ENCODE measurements at regions not wholly inside any gene's neighbourhood (a gene's known extent, or its start where the extent isn't known, plus 50 kb on each side); places are given as distances from the start of the nearest gene placed in this dataset.

DNA sequence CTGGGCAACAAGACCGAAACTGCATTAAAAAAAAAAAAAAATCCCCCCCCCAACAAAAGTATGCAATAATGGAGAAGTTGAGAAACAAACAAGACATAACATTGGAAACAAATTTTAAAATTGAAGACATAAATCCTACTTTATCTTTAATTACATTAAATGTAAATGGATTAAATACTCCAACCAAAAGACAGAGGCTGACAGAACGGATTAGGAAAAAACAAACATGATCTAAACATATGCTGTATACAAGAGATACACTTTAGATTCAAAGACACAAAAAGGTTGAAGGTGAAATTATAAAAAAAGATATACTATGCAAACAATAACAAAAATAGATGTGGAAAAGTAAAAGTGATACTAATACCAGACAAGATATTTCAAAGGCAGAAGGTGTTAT lies 350.8 kb upstream of the RGPD4 start:
- in situ Hi-C loops (cut with MboI; ENCODE audit: low sequenced_read_pairs in 4 of 4) = no loop called here

GRCh38 chr2:107502539-107502938 lies 324.2 kb upstream of the RGPD4 start:
- no peaks in the 10 kb centered on the region for H3K27me3 ChIP-seq
- intact Hi-C loops (cut with DNase I; ENCODE audit: low total_unique reads) = no loop called here
- no peaks in the 10 kb centered on the region for H3K9me3 ChIP-seq

More for the DNA sequence above, 350.8 kb upstream of the RGPD4 start:
- TF ChIP-seq POLR2A (IDR thresholded peaks at IDR 0.05) (no peak), CTCF (IDR thresholded peaks at IDR 0.05 in 4 of 5, conservative IDR thresholded peaks at IDR 0.05 in 1 of 5) (no peak)
- no peak for DNase-seq
- Histone ChIP-seq H3K4me1 (no peaks in the 10 kb centered on the region), H3K4me3 (no peak overlapping the region), H3K27ac (no peak overlapping the region), H3K36me3 (no peaks in the 10 kb centered on the region), H3K27me3 (no peaks in the 10 kb centered on the region), H3K9me3 (peaks cover 0 to 2% (median 0%) of the 10 kb centered on the region in 3 donors)
- no peak for ATAC-seq
- intact Hi-C loops (cut with DNase I; ENCODE audit: low total_unique reads) = no loop called here

GRCh38 chr2:107511970-107512789 lies 314.5 kb upstream of the RGPD4 start:
- no peaks in the 10 kb centered on the region for H3K27me3 ChIP-seq
- in situ Hi-C loops (cut with MboI; ENCODE audit: low sequenced_read_pairs in 4 of 4) (no loop called here), intact Hi-C loops (cut with DNase I; ENCODE audit: low total_unique reads) (no loop called here)
- no peaks in the 10 kb centered on the region for H3K4me1 ChIP-seq
- H3K4me3 ChIP-seq = no peak overlapping the region
- no peaks in the 10 kb centered on the region for H3K9me3 ChIP-seq
- TF ChIP-seq CTCF (IDR thresholded peaks at IDR 0.05 in 4 of 5, conservative IDR thresholded peaks at IDR 0.05 in 1 of 5) (no peak), POLR2A (IDR thresholded peaks at IDR 0.05) (no peak)
- DNase-seq (no peak), ATAC-seq (no peak)
- H3K27ac ChIP-seq = no peak overlapping the region
- H3K36me3 ChIP-seq = no peaks in the 10 kb centered on the region

More at GRCh38 chr2:107502539-107502938, 324.2 kb upstream of the RGPD4 start:
- no peak for ATAC-seq
- Histone ChIP-seq H3K4me1 (no peaks in the 10 kb centered on the region), H3K36me3 (no peaks in the 10 kb centered on the region), H3K4me3 (no peak overlapping the region), H3K27ac (no peak overlapping the region)
- in situ Hi-C loops (cut with MboI; ENCODE audit: low sequenced_read_pairs in 4 of 4) = no loop called here
- no peak for DNase-seq
- TF ChIP-seq POLR2A (IDR thresholded peaks at IDR 0.05) (no peak), CTCF (IDR thresholded peaks at IDR 0.05 in 4 of 5, conservative IDR thresholded peaks at IDR 0.05 in 1 of 5) (no peak)

DNA sequence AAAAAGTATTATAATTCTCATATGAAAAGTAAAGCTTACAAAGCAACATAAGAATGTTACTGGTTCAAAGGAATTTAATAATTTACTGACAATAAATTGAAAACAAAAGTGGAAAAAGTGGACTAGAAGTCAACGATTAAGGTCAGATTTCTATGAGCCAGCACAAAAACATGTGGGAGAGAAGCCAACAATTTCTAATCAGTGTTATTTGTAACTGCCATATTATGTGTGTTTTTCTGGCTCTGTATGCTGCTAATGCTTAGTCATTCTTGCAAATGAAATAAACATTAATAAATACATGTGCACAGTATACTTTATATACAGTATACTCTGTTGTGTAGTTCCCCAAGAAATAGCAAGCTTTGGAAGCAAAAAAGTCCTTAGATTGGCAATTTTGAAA lies 301.3 kb upstream of the RGPD4 start:
- in situ Hi-C loops (cut with MboI; ENCODE audit: low sequenced_read_pairs in 4 of 4) (no loop called here), intact Hi-C loops (cut with DNase I; ENCODE audit: low total_unique reads) (no loop called here)
- no peak overlapping the region for H3K4me3 ChIP-seq
- H3K27ac ChIP-seq = no peak overlapping the region
- H3K27me3 ChIP-seq = no peaks in the 10 kb centered on the region
- no peaks in the 10 kb centered on the region for H3K4me1 ChIP-seq
- no peak for ATAC-seq
- no peaks in the 10 kb centered on the region for H3K36me3 ChIP-seq
- no peak for DNase-seq
- no peak for TF ChIP-seq POLR2A (IDR thresholded peaks at IDR 0.05)
- no peak for TF ChIP-seq CTCF (IDR thresholded peaks at IDR 0.05 in 4 of 5, conservative IDR thresholded peaks at IDR 0.05 in 1 of 5)
- no peaks in the 10 kb centered on the region for H3K9me3 ChIP-seq

All from gastrocnemius medialis (tissue), 4 donors.